ENCODE measurements at regions not wholly inside any gene's neighbourhood (a gene's known extent, or its start where the extent isn't known, plus 50 kb on each side); places are given as distances from the start of the nearest gene placed in this dataset.

DNA sequence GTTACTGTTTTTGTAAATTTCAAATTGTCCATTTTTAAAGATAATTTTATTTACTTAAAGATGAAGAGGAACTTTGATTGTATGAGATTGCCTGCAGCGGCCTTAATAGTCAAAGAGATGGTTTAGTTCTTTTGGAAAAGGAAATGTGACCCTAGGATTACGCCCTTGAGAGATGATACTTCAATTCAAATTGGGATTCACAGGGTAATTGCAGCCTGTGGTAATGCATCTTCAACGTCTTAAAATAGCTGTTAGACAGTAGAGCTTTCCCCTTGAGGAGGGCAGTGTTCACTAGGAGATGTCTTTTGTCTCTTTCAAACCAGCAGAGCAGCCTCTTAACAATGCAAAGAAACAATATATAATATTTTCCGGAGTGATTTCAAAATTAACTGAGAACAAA is 127.1 kb downstream of the TAF11L14 start:
- no peak for DNase-seq (ENCODE audit: low read depth)

DNA sequence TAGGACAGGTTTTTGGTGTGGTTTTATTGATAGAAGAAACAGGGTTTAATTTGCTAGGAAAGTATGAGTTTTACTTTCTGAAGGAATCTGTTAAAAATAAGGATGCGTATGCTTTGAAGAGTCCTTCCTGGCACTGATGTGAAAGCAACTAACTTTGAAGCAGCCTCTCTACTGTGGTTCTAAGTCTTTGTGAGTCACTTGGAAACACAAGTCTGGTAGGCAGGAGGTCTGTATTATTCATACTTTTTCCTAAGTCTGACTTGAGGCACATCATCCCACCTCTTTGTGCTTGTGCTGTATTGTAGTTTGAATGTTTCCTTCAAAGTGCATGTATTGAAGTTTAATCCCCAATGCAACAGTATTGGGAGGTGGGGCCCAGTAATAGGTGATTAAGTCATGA is 129.0 kb downstream of the TAF11L14 start:
- DNase-seq (ENCODE audit: low read depth) = no peak

DNA sequence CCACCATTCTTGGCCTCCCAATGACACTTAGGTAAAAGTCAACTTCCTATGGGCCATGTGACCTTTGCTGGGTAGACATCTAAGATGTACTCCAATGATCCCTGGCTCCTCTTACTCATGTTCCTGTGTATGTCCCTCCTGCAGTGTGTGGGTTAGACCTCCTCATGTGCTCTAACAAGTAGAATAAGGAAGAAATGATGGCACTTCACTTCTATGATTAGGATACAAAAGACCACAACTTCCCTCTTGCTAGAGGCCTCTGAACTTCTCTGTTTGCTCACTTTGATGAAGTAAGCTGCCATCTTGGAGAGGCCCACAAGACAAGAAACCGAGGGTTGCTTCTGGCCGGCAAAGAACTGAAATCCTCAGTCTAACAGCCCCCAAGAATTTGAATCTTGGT is 131.8 kb downstream of the TAF11L14 start:
- no peak for DNase-seq (ENCODE audit: low read depth)

DNA sequence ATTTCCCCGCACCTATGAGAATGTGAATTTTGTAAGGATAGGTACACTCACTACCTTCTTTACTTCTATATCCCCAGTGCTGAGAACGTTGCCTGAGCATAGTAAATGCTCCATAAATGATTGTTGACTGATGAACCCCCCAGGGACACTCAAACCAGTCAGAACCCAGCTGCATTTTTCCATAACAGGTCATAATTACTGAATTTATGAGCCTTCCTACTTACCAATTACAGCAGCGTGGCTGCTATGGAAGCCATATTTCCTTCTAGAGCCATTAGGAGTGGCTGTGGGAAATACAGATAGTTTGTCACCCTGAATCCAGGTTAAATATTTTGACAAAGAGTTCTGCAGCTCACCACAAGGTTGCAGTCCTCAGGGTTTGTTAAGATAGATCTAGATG is 135.0 kb downstream of the TAF11L14 start:
- DNase-seq (ENCODE audit: low read depth) = no peak

DNA sequence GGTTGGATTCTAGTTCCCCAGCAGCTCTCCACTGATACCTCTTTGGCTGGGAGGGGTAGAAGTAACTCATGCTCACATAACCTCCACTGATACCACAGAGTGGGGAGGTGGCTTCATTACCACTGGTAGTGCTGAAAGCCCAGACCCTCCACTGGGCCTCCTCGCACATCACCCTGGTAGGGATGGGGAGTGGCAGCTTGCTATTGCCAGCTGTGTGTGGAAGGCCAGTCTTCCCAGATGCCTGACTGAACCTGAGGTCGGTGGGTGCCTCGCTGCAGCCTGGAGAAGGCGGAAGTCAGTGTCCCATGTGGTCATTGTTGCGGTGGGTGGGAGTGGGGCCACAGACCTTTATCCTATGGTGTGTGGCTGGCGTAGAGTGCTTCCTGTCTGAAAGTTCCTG is 138.0 kb downstream of the TAF11L14 start:
- no peak for DNase-seq (ENCODE audit: low read depth)

DNA sequence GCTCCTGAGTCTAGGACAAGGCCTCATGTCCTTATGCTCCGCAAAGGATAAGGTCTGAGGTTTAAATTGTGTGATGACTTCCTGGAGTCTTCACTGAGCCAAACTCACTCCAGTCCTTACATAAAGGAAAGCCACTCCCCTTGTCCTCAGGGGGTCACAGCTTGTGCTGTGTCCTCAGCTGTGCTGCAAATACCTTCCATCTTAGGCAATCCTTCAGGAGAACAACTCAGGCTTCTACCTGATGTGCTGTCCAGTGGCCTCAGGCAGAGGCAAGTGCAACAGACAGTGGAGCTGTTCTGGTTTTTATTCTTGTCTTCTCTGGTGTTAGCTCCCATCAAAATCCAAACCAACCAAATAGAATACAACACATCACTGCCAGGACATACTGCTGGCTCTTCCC is 151.5 kb downstream of the TAF11L14 start:
- no peak for DNase-seq (ENCODE audit: low read depth)

DNA sequence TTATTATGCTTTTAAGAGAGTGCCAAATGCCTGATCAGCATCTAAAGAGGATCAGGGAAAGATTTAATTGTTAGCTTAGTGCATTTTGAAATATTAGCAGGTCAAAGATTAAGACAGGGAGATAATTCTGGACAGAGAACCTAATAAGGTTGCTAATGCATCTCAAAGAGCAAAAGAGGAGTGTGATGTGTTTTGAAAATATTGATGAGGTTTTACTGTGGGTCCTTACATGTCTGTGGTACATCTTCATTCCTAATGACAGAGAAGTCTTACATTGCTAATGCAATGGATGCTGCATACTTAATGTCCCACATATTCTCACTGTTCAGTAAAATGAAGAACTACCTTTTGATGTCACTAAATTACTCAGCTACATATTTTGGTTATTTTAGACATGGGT is 154.1 kb downstream of the TAF11L14 start:
- DNase-seq (ENCODE audit: low read depth) = no peak

DNA sequence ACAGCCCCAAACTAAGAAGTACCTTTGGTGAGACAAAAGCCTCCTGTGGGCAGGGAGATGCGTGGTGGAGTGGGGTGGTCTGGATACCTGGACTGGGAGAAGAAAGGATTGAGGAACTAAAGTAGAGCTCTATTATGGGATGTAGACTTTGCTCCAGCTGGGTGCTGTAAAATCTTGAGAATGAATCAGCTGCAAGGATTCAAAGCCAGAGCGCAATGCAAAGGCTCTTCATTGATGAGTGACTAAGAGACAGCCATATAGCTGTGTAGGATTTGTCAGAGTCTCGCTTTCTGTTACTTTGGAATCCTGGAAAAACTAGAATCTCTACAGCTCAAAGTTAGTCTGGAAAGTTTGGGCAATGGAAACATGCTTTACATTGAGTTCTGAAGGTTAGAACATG is 159.9 kb downstream of the TAF11L14 start:
- DNase-seq (ENCODE audit: low read depth) = no peak

DNA sequence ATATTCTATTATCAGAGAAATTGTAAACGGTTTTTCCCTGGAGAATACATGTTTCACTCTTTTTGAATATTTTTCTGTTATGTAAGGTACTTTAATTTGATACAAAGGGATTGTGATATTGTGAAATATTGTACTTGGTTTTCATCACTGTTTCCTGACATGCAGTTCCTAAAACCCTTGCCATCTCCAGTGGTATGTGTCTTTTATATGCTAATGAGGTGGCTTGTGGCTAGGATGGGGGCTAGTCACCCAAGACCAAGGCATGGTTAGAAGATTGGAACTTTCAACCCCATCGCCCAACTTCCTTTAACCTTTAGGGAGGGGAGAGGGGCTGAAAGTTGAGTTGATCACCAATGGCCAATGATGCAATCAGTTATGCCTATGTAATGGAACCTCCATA is 160.6 kb downstream of the TAF11L14 start:
- DNase-seq (ENCODE audit: low read depth) = no peak

DNA sequence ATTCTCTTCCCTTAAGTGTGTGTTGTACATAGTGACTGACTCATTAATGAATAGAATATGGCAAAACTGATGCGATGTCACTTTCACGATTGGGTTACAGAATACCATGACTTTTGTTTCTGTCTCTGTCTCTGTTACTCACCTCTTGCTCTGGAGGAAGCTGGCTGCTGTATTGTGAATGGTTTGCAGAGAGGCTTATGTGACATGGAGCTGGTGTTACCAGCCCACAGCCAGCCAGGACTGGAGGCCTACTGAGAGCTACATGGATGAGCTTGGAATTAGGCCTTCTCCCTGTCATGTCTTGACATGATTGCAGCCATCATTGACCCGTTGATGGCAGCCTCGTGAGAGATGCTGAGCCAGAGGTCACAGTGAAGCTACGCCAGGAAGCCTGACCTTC is 161.9 kb downstream of the TAF11L14 start:
- DNase-seq (ENCODE audit: low read depth) = no peak

DNA sequence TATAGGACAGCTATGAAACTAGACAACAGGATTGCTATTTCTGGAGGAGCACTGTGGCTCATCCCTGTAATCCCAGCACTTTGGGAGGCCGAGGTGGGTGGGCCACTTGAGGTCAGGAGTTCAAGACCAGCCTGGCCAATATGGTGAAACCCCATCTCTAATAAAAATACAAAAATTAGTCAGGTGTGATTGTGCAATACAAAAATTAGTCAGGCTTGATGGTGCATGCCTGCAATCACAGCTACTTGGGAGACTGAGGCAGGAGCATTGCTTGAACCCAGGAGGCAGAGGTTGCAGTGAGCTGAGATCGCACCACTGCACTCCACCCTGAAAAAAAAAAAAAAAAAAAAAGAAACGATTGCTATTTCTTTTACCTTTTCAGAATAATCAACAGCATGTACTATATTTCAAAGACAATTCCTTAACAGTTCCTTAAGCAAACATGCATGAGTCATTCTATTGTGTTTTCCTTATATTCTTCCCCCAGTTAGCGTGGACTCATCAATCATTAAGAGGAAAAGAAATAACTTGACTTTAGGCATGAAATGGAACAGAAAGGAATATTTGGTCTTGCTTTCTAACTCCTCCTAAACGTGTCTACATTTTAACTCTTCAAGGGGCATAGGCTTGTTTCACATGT is 162.6 kb downstream of the TAF11L14 start:
- DNase-seq (ENCODE audit: low read depth) = no peak

DNA sequence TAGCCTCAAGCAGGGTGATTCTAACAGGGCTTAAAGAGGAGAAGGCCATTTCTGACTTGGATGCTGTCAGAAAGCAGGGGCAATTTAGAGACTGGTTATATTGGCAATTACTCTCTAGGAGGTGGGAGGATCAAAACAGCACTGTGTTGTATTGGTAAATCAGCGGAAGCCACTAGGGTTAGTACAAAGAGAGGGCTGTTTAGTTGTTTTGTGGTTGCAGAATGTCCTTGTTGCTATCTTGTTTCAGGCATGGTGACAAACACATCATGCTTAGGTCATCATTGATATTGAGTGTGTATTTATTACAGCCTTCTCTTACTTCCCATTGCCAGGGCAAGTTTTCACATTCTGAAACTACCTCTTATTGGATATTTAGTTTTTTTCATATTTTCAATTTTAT is 165.3 kb downstream of the TAF11L14 start:
- DNase-seq (ENCODE audit: low read depth) = no peak

DNA sequence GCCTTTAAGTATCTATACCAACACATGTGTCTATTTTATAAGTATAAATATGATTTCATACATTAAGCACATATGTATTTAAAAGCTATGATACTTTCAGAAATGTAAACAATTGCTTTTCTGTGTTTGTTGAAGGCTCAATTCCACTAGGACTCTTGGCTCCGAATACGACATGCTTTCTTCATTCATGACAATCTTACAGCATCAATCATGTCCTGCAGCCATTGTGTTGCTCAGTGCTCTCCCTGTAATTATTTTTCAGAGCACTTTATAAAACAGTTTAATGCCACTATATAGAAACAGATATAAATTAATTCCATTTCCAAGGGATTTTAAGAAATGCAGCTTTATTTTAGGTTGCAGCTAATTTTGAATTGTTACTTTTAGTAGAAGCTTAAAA is 167.3 kb downstream of the TAF11L14 start:
- no peak for DNase-seq (ENCODE audit: low read depth)

DNA sequence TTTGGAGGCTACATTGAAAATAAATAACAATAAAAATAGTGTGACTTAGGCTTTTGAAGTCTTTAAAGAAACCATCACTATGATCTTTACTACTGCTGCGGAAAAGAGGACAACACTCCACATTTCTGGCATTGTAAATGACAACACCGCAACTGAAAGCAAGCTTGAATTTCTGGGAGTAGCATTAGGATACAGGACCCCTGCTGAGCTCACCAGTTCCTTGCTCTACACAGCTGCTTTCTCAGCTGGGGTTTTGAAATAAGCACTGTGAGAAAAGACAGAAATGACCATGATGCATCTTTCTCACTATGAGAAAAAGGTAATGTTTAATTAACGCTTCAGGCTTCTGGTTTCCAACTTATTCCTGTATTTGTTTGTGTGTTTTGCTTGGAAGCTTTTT is 168.0 kb downstream of the TAF11L14 start:
- no peak for DNase-seq (ENCODE audit: low read depth)

DNA sequence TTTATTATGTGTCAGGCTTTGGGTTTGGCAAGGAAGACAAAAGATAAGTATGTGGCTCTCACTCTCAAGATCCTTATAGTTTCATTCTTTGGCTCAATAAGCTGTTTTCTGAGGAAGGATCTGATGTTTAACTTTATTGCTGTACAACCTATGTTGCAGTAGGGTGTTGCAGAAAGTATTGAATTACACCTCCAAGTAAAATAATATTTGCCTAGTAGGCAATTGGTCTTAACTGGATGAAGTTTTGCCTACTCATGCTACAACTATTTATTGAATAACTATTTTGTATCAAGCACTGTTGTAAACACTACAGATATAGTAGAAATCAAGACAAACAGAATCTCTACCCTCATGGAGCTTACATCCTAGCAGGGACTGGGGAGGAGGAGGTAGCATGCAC is 169.7 kb downstream of the TAF11L14 start:
- DNase-seq (ENCODE audit: low read depth) = no peak

DNA sequence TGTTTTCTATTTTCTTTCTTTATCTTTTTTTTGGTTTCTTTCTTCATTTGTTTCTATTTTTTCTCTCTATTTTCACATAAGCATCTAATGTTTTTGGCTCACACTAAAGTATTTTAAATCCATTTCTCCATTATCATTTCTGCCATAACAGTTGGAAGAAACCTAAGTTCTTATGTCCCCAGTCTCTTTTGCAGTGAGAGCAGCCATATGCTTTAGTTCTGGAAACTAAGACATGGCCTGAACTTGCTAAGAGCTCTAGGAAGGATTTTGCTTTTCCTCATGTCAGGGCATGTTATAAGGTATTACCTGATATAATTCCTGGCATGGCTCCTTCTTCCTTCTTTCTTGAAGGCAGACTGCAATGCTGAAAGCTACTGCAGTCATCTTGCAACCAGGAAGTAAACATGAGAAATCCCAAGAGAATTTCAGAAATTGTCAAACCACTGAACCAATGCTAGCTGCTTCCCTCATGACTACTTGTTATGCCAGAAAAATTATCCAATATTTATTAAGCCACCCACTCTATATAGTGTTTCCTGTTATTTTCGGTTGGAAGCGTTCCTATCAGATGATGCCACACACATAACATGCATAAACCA is 171.1 kb downstream of the TAF11L14 start:
- DNase-seq (ENCODE audit: low read depth) = no peak

DNA sequence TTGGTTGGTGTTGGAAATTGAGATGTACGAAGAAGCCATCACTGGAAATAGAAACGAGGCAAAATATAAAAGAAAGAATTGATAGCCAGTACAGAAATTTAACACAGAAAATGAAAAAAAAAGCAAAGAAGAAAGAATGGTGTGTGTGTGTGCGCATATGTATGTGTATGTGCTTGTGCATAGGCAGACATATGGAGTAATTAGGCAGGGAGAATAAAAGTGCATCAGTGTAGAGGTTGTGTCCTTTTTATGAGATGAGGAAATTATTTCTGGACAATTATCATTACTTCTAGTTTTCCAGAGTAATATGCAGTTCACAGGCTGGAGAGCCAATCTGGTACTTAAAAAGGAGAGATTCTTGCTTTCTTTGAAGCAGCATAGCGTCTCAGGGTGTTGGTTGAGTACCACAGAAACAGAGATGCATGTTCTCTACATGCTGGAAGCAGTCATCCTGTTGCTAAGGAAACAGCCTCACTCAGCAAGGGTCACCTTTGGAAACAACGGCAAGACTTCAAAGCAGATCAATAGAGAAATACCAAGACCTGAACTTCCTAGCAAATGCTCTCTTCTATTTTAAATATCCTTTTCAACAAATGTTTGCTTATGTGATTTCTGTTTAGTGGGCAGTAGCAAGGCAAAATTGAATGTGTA is 172.7 kb downstream of the TAF11L14 start:
- no peak for DNase-seq (ENCODE audit: low read depth)

DNA sequence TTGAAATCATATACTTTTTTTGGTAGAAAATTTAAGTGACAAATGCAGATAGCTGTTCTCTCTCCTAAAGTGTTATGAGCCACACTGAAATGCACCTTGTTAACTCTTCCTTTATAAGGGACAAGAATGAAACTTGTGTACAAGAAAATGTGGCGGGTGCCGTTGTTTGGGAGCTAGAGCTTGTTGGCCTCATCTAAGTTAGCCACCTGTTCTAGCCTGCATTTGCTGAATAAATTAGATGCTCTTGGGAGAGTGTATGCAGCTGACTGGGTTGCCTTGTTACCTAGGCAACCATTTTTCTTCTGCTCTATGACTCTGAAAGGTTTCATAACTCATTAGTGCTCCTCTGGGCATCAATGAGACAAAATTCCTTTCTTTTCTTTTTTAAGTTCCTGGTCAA is 174.3 kb downstream of the TAF11L14 start:
- no peak for DNase-seq (ENCODE audit: low read depth)

DNA sequence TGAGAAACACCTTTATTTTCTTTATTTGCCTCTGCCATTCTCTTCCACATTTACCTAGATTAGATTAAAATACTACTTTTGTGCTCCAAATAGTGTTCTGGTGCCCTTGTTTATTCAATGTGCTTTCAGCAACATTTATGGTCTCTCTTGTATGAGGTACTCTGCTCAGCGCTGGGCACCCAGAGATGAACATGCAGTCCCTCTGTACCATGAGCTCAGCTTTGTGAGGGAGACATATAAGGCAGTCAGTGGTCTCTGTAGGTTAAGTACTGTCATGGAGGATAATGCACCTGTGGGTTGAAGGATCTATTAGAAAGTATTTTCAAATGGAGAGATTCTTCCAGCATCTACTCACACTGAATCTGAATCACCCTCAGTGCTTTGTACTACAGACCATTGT is 176.5 kb downstream of the TAF11L14 start:
- DNase-seq (ENCODE audit: low read depth) = no peak

DNA sequence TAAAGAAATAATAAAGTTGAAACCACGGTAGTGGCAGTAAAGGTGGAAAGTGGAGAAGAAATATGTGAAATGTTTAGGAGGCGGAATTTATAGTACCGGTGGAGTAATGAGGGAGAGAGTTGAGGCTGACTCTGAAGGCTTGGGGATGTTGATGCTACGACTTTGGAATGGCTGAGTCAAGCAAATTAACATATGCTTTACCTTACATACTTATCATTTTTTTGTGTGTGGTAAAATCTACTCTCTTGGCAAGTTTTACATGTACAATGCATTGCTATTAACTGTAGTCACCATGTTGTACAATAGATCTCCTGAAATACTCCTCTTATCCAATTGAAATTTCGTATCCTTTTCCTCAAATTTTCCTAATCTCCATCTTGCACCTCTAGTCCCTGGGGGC is 179.0 kb downstream of the TAF11L14 start:
- no peak for DNase-seq (ENCODE audit: low read depth)

DNA sequence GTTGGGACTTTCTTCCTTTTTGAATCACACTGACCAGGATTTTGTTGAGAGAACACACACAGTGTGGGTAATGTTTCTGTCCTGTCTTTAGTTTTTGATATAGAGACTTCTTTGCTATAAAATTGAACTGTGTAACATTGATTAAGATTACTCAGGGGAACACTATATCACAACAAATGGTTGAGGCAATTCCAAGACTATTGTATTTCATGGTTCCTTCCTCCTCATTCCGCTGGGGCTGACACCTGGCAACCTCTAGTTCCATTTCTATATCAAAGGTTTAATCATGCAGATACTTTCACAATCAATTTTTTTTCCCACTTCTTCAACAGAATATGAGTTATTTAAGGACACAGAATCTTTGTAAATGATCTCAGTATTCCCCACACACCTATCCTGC is 182.2 kb downstream of the TAF11L14 start:
- DNase-seq (ENCODE audit: low read depth) = no peak

DNA sequence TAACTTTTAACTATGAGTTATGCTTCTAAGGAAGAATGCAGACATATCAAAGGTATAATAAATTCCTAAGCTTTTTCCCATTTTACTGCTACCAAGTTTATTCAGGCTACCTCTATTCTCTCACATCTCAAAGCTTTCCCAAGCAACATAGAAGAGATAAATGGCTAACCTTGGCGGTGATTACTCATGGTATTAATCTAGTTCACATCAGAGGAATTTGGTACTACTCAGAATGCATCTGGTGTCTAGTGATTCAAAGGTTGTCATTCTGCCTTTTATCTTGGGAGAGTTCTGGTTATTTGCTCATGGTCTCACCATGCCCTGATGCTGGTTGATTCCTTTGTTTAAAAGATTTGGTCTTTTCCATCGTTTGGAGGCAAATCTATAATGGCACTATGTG is 182.7 kb downstream of the TAF11L14 start:
- no peak for DNase-seq (ENCODE audit: low read depth)

DNA sequence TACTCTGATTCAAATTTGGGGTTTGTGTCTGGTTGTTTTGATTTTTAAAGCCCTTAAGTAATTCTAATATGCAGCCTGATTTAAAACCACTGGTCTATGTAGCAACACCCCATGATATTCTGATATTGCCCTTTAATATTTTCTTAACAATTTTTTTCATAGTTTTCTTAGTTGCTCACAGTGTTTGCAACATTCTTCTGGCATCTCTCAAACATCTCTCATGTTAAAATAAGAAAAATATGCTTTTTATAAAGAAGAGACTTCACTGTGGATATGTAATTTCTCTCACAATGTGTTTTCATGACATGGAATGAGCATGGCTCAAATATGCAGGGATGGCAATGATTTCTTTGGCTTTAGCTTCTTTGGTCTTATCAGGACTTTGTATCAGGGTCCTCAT is 183.7 kb downstream of the TAF11L14 start:
- no peak for DNase-seq (ENCODE audit: low read depth)

DNA sequence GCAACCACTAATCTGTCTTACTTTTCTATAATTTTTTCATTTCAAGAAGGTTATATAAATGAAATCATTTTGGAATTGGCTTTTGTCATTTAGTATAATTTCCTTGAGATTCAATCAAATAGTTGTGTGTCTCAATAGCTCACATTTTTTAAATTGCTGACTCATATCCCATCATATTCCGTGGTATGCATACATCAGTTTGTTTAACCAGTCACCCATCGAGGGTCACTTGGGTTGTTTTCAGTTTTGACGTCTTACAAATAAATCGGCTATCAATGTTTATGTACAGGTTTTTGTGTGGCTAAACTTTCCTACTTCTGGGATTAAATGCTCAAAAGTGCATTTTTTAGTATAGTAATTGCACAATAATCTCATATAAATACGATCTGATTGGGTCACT is 185.5 kb downstream of the TAF11L14 start:
- no peak for DNase-seq (ENCODE audit: low read depth)

Data from ELR (cell line).